ENCODE measurements at regions not wholly inside any gene's neighbourhood (a gene's known extent, or its start where the extent isn't known, plus 50 kb on each side); places are given as distances from the start of the nearest gene placed in this dataset.

DNA sequence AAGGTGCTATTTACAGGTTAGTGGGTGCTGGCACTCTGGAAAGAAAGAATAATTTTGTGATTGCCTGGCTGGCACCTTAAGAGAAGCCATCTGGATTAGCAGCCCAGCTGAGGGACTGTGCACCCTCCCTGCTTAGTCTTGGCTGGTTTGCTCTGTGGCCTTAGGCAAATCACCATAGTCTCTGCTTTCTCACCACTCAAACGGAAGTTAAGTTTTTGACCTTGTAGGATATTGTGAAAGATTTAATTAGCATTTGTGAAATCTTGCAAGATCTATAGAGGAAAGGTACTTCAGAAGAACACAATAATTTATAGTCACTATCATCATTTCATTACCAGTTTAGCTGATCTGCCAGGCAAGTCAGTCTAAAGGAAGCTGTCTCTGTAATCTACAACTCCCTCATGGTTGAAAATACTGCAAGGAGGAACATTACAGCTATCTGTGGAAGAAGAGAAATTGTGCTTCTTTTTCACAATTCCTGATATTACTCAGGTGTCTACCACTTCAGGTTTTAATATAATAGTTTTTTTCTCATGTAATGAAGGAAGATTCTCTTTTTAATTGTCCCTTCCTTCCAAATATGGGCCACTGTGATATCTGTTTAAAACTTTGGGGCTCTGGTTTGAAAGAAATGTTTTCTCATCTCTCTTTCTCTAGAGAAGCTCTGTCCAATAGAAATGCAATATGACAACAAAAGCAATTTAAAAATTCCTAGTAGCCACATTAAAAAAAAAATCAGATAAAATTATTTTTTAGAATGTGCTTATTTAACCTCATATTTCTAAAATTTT is 219.6 kb downstream of the PTEN start:
- no peak for DNase-seq

DNA sequence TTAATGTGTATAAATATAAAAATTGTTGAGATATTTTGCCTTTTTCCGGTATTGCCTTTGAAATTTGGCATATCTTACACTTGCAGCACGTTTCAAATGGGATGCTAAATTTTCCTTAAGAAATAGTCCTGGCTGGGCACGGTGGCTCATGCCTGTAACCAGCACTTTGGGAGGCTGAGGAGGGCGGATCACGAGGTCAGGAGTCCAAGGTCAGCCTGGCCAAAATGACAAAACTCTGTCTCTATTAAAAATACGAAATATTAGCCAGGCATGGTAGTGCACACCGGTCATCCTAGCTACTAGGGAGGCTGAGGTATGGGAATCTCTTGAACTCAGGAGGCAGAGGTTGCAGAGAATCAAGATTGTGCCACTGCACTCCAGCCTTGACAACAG is 220.2 kb downstream of the PTEN start:
- no peak for DNase-seq

GRCh38 chr10:88086187-88086960 is 222.9 kb downstream of the PTEN start:
- no peak for DNase-seq

DNA sequence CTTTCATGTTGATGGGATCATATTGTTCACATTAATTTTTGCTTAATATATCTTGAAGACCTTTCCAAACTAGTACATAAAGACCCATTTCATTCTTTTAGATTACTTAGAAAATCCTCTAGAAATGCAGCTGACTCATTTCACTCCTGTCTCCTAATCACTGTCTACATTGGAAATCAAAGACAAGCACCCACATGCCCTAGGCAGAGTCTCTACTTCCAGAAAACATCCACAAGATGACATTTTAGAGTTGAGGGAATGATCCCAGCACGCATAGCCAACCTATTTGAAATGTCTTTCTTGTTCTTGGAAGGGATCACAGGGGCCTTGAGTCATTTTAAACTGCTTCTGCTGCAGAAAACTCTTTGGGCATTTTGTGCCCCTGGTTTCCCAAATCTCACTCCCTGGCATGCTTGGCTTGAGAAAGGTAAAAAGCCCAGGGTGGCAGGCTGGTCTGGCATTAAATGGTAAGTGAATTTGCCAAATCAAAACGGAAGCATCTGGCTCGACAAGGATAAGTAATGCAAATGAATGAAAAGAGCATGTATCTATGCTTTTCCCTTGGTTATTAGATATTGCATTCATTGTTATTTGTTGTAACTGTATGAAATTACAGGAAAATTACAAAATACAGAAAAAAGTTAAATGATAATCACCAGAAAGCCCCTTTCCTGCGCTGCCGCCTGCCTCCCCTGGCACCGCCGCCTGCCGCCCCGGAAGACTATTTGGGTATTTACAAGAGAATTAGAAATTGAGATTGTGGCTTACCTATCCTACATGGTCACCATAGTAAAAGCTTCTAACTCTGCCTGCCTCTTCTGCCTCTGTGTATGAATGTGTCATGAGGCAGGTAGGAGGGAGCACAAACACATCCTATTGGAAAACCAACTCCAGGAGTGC is 225.3 kb downstream of the PTEN start:
- no peak for DNase-seq

GRCh38 chr10:88089498-88089897 is 226.1 kb downstream of the PTEN start:
- DNase-seq = no peak

DNA sequence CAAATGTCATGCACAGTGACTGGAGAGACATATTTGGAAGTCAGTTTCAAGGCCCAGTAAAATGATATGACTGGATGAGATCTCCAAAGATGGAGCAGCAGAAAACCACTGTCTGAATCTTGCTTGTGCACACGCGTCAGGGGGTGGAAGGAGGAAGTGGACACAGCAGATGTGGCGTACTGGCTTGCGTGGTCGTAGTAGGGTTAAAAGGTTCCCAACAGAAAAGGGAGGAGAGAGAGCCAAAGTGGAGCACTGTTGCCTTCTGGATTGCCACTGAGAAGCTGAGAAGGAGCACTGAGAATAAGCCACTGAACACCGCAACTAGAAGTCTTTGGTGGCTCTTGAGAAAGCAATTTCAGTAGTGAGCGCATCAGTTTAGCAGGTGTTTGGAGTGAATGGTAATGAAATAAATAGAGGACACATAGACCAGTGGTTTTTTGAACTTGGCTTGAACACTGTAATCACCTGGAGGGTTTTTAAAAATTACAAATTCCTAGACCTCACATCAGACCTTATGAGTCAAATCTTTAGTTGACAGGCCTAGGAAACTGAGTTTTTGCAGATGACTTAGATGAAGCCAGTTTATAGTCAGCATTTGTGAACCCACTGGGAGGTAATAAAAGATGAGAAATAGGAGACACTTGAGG is 227.3 kb downstream of the PTEN start:
- DNase-seq = no peak

DNA sequence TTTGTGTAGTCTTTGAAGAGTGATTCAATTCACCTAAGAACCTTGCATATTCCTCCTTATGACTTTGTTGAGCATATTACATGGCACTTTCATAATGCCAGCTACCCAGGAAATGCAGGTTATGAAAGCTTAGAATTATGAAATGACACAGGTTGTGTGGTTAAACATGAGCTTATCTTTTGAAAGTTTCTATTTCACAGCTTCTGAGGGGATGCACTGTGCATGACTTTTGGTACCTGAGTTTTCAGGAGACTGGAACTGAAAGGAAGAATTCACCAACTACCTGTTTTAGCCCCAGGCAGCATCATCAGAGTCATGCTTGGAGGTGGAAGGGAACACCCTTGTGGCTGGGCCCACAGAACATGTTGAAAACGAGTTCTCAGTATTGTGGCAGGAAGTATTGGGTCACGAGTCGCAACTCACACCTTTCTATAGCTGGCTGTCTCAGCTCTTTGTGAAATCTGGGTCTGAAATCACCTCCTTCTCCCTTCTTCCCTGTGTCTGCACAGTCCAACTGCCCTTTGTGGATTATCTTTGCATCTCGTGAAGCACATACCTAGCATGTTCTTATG is 228.2 kb downstream of the PTEN start:
- DNase-seq = no peak

GRCh38 chr10:88092265-88092664 is 228.8 kb downstream of the PTEN start:
- no peak for DNase-seq

GRCh38 chr10:88092973-88093372 is 229.5 kb downstream of the PTEN start:
- no peak for DNase-seq

DNA sequence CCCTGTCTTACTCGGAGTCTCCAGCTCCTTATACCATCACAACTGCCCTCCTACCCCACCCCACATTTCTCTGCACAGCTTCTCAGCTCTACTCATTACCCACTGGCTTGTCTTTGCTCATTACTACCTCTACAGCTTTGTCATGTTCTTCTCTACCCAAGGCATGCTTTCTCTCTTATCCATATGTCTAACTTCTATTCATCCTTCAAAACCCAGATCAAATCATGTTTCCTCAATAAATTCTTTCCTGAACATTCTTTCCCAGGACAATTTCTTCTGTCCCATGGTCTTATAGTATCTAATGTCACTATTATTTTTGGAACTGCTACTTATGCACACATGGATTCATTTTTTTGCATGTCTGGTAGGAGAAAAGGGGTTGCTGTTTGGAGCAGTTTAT is 231.4 kb downstream of the PTEN start:
- no peak for DNase-seq

DNA sequence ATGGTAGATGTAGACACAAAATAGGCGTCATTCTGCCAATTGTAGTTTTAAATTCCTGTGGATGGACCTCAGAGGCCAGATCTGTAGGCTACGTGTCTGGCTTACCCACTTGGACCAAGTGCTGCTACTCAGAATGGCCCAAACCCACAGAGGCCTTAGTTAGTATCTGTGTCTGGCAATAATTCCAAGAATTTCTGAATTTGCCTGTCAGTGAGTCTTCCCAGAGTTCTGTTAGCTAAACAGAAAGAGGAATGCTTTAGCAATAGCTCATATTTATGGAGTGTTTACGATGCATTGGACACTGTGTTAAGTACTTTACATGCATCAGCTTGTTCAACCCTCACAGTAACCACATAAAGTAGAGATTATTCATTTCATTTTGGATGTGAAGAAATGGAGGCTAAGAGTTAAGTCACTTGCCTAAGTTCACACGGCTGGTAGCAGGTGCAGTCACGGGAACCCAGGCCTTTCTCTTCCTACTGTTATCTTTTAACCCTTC is 231.8 kb downstream of the PTEN start:
- DNase-seq = peak in 2 of 3 donors; percentile 26 to 69

GRCh38 chr10:88095778-88096431 is 232.5 kb downstream of the PTEN start:
- no peak for DNase-seq

DNA sequence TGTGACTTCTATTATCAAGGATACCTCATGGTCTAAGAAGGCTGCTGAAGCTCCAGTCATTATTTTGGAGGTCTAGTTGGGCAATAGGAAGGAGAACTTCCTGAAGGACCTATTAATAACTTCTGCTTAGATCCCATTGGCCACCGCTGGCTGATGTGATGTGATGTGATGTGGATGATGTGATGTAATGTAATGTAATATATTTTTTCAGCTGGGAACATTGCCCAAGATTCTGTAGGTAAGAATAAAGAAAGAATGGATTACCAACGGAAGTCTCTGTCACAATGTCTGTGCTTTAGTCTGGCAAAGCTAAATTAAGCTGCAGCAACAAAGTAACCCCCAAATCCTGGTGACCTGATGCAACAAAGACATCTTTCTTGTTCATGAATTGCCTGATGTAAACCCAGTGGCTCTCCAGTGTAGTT is 233.7 kb downstream of the PTEN start:
- DNase-seq = no peak

- no peak for DNase-seq
These were observed 234.1 kb downstream of the PTEN start for GRCh38 chr10:88097536-88097935.

GRCh38 chr10:88100281-88100680 is 236.9 kb downstream of the PTEN start:
- no peak for DNase-seq

DNA sequence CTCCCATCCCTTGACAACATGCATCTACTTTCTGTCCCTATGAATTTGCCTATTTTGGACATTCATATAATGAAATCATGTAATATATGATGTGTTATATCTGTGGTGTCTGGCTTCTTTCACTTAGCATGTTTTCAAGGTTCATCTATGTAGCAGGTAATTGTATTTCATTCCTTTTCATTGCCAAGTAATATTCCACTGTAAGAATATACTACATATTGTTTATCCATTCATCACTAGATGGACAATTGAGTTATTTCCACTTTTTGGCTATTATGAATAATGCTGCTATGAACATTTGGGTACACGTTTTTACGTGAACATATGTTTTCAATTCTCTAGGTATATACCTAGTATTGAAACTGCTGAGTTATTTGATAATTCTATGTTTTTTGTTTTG is 238.2 kb downstream of the PTEN start:
- no peak for DNase-seq

GRCh38 chr10:88103576-88103975 is 240.2 kb downstream of the PTEN start:
- DNase-seq = no peak

DNA sequence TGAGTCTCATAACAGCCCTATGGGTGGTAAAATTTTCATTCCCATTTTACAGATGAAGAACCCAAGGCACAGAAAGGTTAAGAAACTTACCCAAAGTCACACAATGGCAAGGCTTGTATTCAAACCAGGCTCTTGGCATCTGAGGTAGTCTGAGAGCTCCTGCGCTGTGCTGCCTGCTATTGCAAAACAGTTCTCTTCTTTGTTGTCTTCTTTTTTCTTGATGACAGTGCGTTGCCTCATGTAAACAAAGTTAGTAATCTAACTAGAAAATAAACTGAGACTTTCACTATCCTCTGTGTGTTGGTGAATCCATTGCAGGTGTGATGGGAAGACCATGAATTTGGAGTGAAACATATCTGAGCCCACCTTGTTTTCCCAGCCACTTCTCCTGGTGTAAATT is 240.8 kb downstream of the PTEN start:
- DNase-seq = no peak

- no peak for DNase-seq
These were observed 242.9 kb downstream of the PTEN start for GRCh38 chr10:88106366-88106765.

GRCh38 chr10:88107296-88108097 is 244.1 kb downstream of the PTEN start:
- no peak for DNase-seq
